Keratinocyte (primary cell): ENCODE measurements at regions not wholly inside any gene's neighbourhood (a gene's known extent, or its start where the extent isn't known, plus 50 kb on each side); places are given as distances from the start of the nearest gene placed in this dataset.

Source experiments
- DNase-seq: peaks from one replicate; pipeline ENCODE4 v3.0.0-alpha.2; 2011; ENCODE audit warnings: low read depth, missing footprints, low spot score
- FAIRE-seq: peaks from 2 replicates; lab custom pipeline; 2011; peaks lifted over from hg19 to GRCh38; lab: Jason Lieb, UNC
- H2AFZ ChIP-seq: 2 replicates; pipeline ENCODE4 v1.6.0; 2012; ENCODE audit warnings: low read length, control low read depth, inconsistent platforms; ENCODE audit not compliant: control insufficient read depth
- H3K27ac ChIP-seq: 2 replicates; pipeline ENCODE4 v1.5.1; 2011; ENCODE audit warnings: low read length; ENCODE audit not compliant: control insufficient read depth, insufficient read depth
- H3K27me3 ChIP-seq: 3 replicates; pipeline ENCODE4 v1.6.0; 2011; ENCODE audit warnings: low read length; ENCODE audit not compliant: control insufficient read depth, insufficient read depth; ENCODE audit errors: extremely low read depth
- H3K36me3 ChIP-seq, 2 experiments: 2 replicates in 1 of 2; 3 replicates in 1 of 2; pipeline ENCODE4 v1.5.1; 2011; ENCODE audit warnings: low read length in 2 of 2, mild to moderate bottlenecking in 1 of 2; ENCODE audit not compliant: control insufficient read depth in 2 of 2, insufficient read depth in 2 of 2; ENCODE audit errors: extremely low read depth in 1 of 2
- H3K4me1 ChIP-seq: 3 replicates; pipeline ENCODE4 v1.5.1; 2011; ENCODE audit warnings: low read length; ENCODE audit not compliant: control insufficient read depth, insufficient read depth; ENCODE audit errors: extremely low read depth
- H3K4me2 ChIP-seq: 3 replicates; pipeline ENCODE4 v1.6.0; 2011; ENCODE audit warnings: low read depth, low read length; ENCODE audit not compliant: control insufficient read depth, insufficient read depth; ENCODE audit errors: extremely low read depth
- H3K4me3 ChIP-seq, 3 experiments: fragments of 200-600 bp in 1 of 3; sonication (generic) in 1 of 3; 2 replicates in 2 of 3; 3 replicates in 1 of 3; pipeline ENCODE4 v1.5.1; 2011 to 2016; ENCODE audit warnings: low read length in 3 of 3, mild to moderate bottlenecking in 3 of 3, control low read depth in 2 of 3, inconsistent platforms in 1 of 3, low read depth in 1 of 3, mixed read lengths in 1 of 3, mixed run types in 1 of 3, moderate library complexity in 1 of 3; ENCODE audit not compliant: control insufficient read depth in 2 of 3, insufficient read depth in 2 of 3; ENCODE audit errors: extremely low read depth in 1 of 3
- H3K79me2 ChIP-seq: 2 replicates; pipeline ENCODE4 v1.6.0; 2012; ENCODE audit warnings: low read length; ENCODE audit not compliant: control insufficient read depth, insufficient read depth
- H3K9ac ChIP-seq: 3 replicates; pipeline ENCODE4 v1.6.0; 2011; ENCODE audit warnings: low read length; ENCODE audit not compliant: control insufficient read depth, insufficient read depth; ENCODE audit errors: extremely low read depth
- H3K9me1 ChIP-seq: 3 replicates; pipeline ENCODE4 v1.6.0; 2011; ENCODE audit warnings: low read length; ENCODE audit not compliant: control insufficient read depth, insufficient read depth; ENCODE audit errors: extremely low read depth
- H3K9me3 ChIP-seq: 2 replicates; pipeline ENCODE4 v1.5.1; 2012; ENCODE audit warnings: low read depth, low read length; ENCODE audit not compliant: control insufficient read depth
- H4K20me1 ChIP-seq: 3 replicates; pipeline ENCODE4 v1.6.0; 2011; ENCODE audit warnings: low read length; ENCODE audit not compliant: control insufficient read depth, insufficient read depth; ENCODE audit errors: extremely low read depth
- EZH2 ChIP-seq: IDR thresholded peaks from one replicate; pipeline ENCODE4 v1.6.1; 2012; ENCODE audit warnings: inconsistent platforms, mild to moderate bottlenecking, low read length, moderate library complexity
- dilution Hi-C: fragments of 300-500 bp; cut with MboI; formaldehyde crosslinking; loops from one replicate; pipeline ENCODE4 v1.7.0; 2020; ENCODE audit warnings: low sequenced_read_pairs; ENCODE audit not compliant: extremely low pct_ligation_motif_present
- TF ChIP-seq, protein P1 (sequence below), 3 experiments: IDR thresholded peaks in 1 of 3; conservative IDR thresholded peaks in 1 of 3; optimal IDR thresholded peaks in 1 of 3; 2 replicates in 2 of 3; 3 replicates in 1 of 3; pipeline versions ENCODE3 to v1.5.1; 2011; ENCODE audit warnings: low read length in 3 of 3, mild to moderate bottlenecking in 3 of 3, moderate library complexity in 2 of 3, control low read depth in 1 of 3, inconsistent platforms in 1 of 3; ENCODE audit not compliant: insufficient read depth in 2 of 3; ENCODE audit errors: extremely low read depth in 1 of 3

DNA sequence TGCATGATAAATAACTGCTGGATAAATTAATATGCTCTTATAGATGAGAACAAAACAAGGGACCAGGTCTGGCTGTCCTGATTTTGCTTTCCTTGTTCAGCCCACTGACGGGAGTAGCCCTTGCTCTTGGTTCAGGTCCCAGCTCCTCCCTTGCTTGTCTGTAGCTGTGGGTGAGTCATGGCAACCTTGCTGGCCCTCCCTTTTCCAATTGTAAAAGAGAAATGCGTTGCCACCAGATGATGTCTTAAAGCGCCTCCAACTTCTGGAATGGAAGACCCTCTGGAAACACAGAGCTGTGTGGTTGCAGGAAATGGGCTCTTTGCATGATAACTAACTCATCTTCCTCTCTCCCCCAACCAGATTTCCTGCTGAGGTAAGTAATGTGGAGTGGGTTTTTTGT, 171.4 kb downstream of the AASDH start:
- H3K79me2 ChIP-seq = no peaks in the 10 kb centered on the region
- H3K27ac ChIP-seq = no peak overlapping the region
- no peak for TF ChIP-seq EZH2
- TF ChIP-seq, protein P1, sequence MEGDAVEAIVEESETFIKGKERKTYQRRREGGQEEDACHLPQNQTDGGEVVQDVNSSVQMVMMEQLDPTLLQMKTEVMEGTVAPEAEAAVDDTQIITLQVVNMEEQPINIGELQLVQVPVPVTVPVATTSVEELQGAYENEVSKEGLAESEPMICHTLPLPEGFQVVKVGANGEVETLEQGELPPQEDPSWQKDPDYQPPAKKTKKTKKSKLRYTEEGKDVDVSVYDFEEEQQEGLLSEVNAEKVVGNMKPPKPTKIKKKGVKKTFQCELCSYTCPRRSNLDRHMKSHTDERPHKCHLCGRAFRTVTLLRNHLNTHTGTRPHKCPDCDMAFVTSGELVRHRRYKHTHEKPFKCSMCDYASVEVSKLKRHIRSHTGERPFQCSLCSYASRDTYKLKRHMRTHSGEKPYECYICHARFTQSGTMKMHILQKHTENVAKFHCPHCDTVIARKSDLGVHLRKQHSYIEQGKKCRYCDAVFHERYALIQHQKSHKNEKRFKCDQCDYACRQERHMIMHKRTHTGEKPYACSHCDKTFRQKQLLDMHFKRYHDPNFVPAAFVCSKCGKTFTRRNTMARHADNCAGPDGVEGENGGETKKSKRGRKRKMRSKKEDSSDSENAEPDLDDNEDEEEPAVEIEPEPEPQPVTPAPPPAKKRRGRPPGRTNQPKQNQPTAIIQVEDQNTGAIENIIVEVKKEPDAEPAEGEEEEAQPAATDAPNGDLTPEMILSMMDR (optimal IDR thresholded peaks at IDR 0.05 in 1 of 3, IDR thresholded peaks at IDR 0.05 in 1 of 3, conservative IDR thresholded peaks at IDR 0.05 in 1 of 3; ENCODE audit: extremely low read depth in 1 of 3, insufficient read depth in 2 of 3, low read length in 3 of 3) = no peak
- FAIRE-seq = no peak
- H3K36me3 ChIP-seq = no peaks in the 10 kb centered on the region
- dilution Hi-C loops = no loop called here
- H3K9me3 ChIP-seq = no peaks in the 10 kb centered on the region
- H3K4me3 ChIP-seq = no peak overlapping the region
- H3K9ac ChIP-seq = no peak overlapping the region
- no peaks in the 10 kb centered on the region for H4K20me1 ChIP-seq
- H3K4me1 ChIP-seq = no peaks in the 10 kb centered on the region
- H3K9me1 ChIP-seq = no peaks in the 10 kb centered on the region
- no peak overlapping the region for H3K4me2 ChIP-seq
- no peak overlapping the region for H2AFZ ChIP-seq
- DNase-seq = no peak
- no peaks in the 10 kb centered on the region for H3K27me3 ChIP-seq

DNA sequence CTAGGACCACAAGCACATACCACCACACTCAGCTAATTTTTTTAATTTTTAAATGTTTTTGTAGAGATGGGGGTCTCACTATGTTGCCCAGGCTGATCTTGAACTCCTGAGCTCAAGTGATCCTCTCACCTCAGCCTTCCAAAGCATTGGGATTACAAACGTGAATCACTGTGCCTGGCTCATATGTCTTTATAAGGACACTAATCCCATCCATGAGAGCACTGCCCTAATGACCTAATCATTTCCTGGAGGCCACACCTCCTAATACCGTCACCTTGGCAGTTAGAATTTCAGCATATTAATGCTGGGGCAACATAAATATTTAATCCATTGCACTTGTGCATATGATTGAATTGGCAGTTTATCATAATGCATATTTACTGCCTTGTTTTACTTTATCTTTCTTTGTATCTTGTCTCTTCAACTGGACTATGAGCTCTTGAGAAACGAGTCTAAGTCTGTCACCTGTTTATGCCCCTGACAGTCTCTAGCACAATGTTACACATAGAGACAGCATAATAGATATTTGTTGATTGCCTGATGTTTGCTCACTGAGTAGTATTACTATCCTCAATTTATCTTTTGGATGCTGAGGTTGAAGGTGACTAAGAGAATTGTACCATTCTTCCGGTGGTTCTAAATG, 172.0 kb downstream of the AASDH start:
- DNase-seq (no peak), FAIRE-seq (no peak)

More for the DNA sequence above, 172.0 kb downstream of the AASDH start:
- Histone ChIP-seq H3K9me1 (no peaks in the 10 kb centered on the region), H3K9me3 (no peaks in the 10 kb centered on the region), H2AFZ (no peak overlapping the region), H3K79me2 (no peaks in the 10 kb centered on the region), H3K36me3 (no peaks in the 10 kb centered on the region), H3K27ac (no peak overlapping the region), H3K4me2 (no peak overlapping the region), H3K4me1 (no peaks in the 10 kb centered on the region), H3K4me3 (no peak overlapping the region), H3K9ac (no peak overlapping the region), H4K20me1 (no peaks in the 10 kb centered on the region), H3K27me3 (no peaks in the 10 kb centered on the region)
- dilution Hi-C loops = no loop called here
- no peak for TF ChIP-seq EZH2
- TF ChIP-seq, protein P1 (optimal IDR thresholded peaks at IDR 0.05 in 1 of 3, IDR thresholded peaks at IDR 0.05 in 1 of 3, conservative IDR thresholded peaks at IDR 0.05 in 1 of 3; ENCODE audit: extremely low read depth in 1 of 3, insufficient read depth in 2 of 3, low read length in 3 of 3) = no peak
